NCI-H345 treated with DMSO at 0.1 percent for 48 hours (cell line): ENCODE measurements at regions not wholly inside any gene's neighbourhood (a gene's known extent, or its start where the extent isn't known, plus 50 kb on each side); places are given as distances from the start of the nearest gene placed in this dataset.
A peak's percentile ranks its signal among the peaks of the same experiment; 100 is the strongest.
"Not testable (repeated sequence)": the region's sequence is repeated elsewhere in the genome, so short reads cannot be mapped to it uniquely, and the experiment has no call there.

ENCODE experiments used
- DNase-seq: peaks from one replicate; lab custom pipeline; 2025; ENCODE audit not compliant: unreplicated experiment; lab: John Stamatoyannopoulos, UW

GRCh38 chr12:3367750-3368444 lies 123.1 kb upstream of the PRMT8 start:
- no peak for DNase-seq

- DNase-seq, result peak; percentile 99
These were observed 120.0 kb upstream of the PRMT8 start for GRCh38 chr12:3371018-3371417.

- DNase-seq, result no peak
These were observed 115.7 kb upstream of the PRMT8 start for GRCh38 chr12:3375326-3375725.

- DNase-seq, result no peak
These were observed 114.1 kb upstream of the PRMT8 start for GRCh38 chr12:3376779-3377455.

- no peak for DNase-seq
These were observed 112.3 kb upstream of the PRMT8 start for GRCh38 chr12:3378655-3379054.

- DNase-seq, result no peak
These were observed 111.9 kb upstream of the PRMT8 start for GRCh38 chr12:3379079-3379478.

GRCh38 chr12:3380200-3381043 lies 110.6 kb upstream of the PRMT8 start:
- DNase-seq, result no peak

GRCh38 chr12:3381059-3382047 lies 109.7 kb upstream of the PRMT8 start:
- no peak for DNase-seq

- no peak for DNase-seq
These were observed 101.0 kb upstream of the PRMT8 start for GRCh38 chr12:3389986-3390385.

- not testable (repeated sequence) for DNase-seq
These were observed 93.4 kb upstream of the PRMT8 start for GRCh38 chr12:3397596-3397995.

GRCh38 chr12:3398196-3398789 lies 92.7 kb upstream of the PRMT8 start:
- no peak for DNase-seq

- no peak for DNase-seq
These were observed 85.2 kb upstream of the PRMT8 start for GRCh38 chr12:3405821-3406220.

- DNase-seq, result no peak
These were observed 83.3 kb upstream of the PRMT8 start for GRCh38 chr12:3407723-3408122.

- no peak for DNase-seq
These were observed 81.3 kb upstream of the PRMT8 start for GRCh38 chr12:3409662-3410061.

- no peak for DNase-seq
These were observed 74.8 kb upstream of the PRMT8 start for GRCh38 chr12:3416159-3416558.

GRCh38 chr12:3416670-3417069 lies 74.3 kb upstream of the PRMT8 start:
- DNase-seq, result no peak

- DNase-seq, result no peak
These were observed 73.9 kb upstream of the PRMT8 start for GRCh38 chr12:3417113-3417512.

GRCh38 chr12:3417937-3418462 lies 73.0 kb upstream of the PRMT8 start:
- DNase-seq, result no peak

- peak; percentile 25 for DNase-seq
These were observed 72.2 kb upstream of the PRMT8 start for GRCh38 chr12:3418609-3419390.
